ENCODE measurements at regions not wholly inside any gene's neighbourhood (a gene's known extent, or its start where the extent isn't known, plus 50 kb on each side); places are given as distances from the start of the nearest gene placed in this dataset.

DNA sequence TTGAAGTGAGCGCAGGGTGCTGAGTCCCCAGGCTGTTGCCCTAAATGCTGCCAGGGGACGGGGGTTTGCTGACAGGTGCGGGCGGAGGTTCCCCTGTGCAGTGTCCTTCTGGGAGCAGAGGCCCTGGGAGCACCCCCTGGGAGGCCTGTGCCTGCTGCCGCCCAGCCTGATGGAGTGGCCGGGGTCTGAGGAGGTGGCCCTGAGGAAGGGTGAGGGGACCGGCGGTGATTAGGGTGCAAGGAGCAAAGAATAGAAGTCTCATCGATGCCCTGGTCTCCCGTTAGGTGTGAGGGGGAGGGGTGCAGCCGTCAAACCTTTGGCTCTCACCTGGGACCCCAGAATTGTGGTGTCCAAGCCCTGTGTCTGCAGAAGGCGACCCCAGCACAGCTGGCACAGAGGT is 1294.7 kb downstream of the BRD1 start:
- TF ChIP-seq, protein P1, sequence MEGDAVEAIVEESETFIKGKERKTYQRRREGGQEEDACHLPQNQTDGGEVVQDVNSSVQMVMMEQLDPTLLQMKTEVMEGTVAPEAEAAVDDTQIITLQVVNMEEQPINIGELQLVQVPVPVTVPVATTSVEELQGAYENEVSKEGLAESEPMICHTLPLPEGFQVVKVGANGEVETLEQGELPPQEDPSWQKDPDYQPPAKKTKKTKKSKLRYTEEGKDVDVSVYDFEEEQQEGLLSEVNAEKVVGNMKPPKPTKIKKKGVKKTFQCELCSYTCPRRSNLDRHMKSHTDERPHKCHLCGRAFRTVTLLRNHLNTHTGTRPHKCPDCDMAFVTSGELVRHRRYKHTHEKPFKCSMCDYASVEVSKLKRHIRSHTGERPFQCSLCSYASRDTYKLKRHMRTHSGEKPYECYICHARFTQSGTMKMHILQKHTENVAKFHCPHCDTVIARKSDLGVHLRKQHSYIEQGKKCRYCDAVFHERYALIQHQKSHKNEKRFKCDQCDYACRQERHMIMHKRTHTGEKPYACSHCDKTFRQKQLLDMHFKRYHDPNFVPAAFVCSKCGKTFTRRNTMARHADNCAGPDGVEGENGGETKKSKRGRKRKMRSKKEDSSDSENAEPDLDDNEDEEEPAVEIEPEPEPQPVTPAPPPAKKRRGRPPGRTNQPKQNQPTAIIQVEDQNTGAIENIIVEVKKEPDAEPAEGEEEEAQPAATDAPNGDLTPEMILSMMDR (IDR thresholded peaks at IDR 0.05) = no peak
- TF ChIP-seq POLR2A (IDR thresholded peaks at IDR 0.05) = no peak
